ENCODE measurements at regions not wholly inside any gene's neighbourhood (a gene's known extent, or its start where the extent isn't known, plus 50 kb on each side); places are given as distances from the start of the nearest gene placed in this dataset.

DNA sequence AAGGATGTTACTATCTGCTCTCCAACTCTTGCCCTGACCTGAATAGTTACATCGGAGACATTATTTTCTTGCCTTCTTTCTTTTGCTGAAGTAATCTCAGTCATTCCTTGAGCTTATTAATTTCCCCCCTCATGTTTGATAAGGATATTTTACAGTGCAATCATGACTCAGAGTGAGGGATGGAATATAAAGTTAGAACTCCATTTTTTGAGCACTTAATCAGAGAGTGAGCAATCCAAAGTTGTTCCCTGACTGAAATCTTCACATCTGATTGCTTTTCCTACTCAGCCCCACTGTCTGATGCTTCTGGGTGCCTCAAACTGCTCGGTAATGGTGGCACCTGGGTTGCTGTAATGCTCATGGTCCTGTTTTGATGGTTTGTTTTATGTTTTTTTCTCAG, 142.7 kb upstream of the SEL1L start:
- Histone ChIP-seq H3K9ac (ENCODE audit: low read depth, low read length) (no peak overlapping the region), H3K27me3 (ENCODE audit: insufficient read depth, low read length, poor library complexity) (peaks cover 6% of the 10 kb centered on the region), H3K9me3 (ENCODE audit: insufficient read depth, low read length, severe bottlenecking) (no peaks in the 10 kb centered on the region), H3K4me1 (ENCODE audit: insufficient read depth, low read length) (no peaks in the 10 kb centered on the region), H3K4me3 (ENCODE audit: low read depth in 1 of 2, low read length in 2 of 2) (no peak overlapping the region), H3K36me3 (ENCODE audit: insufficient read depth, low read length) (no peaks in the 10 kb centered on the region), H3K27ac (ENCODE audit: low read length) (no peak overlapping the region), H3K79me2 (ENCODE audit: insufficient read depth, low read length) (no peaks in the 10 kb centered on the region), H4K20me1 (ENCODE audit: insufficient read depth, low read length) (no peaks in the 10 kb centered on the region), H3K4me2 (ENCODE audit: insufficient read depth, low read length) (no peak overlapping the region), H2AFZ (ENCODE audit: low read depth, low read length) (no peak overlapping the region)
- DNase-seq = no peak
- TF ChIP-seq, protein P1, sequence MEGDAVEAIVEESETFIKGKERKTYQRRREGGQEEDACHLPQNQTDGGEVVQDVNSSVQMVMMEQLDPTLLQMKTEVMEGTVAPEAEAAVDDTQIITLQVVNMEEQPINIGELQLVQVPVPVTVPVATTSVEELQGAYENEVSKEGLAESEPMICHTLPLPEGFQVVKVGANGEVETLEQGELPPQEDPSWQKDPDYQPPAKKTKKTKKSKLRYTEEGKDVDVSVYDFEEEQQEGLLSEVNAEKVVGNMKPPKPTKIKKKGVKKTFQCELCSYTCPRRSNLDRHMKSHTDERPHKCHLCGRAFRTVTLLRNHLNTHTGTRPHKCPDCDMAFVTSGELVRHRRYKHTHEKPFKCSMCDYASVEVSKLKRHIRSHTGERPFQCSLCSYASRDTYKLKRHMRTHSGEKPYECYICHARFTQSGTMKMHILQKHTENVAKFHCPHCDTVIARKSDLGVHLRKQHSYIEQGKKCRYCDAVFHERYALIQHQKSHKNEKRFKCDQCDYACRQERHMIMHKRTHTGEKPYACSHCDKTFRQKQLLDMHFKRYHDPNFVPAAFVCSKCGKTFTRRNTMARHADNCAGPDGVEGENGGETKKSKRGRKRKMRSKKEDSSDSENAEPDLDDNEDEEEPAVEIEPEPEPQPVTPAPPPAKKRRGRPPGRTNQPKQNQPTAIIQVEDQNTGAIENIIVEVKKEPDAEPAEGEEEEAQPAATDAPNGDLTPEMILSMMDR (IDR thresholded peaks at IDR 0.05; ENCODE audit: borderline replicate concordance, extremely low read depth, low read length, poor library complexity, severe bottlenecking) = no peak
- TF ChIP-seq EZH2 (IDR thresholded peaks at IDR 0.05; ENCODE audit: borderline replicate concordance, low read depth, low read length, severe bottlenecking) = no peak
- ATAC-seq (ENCODE audit: insufficient read depth, low read depth) = no peak

DNA sequence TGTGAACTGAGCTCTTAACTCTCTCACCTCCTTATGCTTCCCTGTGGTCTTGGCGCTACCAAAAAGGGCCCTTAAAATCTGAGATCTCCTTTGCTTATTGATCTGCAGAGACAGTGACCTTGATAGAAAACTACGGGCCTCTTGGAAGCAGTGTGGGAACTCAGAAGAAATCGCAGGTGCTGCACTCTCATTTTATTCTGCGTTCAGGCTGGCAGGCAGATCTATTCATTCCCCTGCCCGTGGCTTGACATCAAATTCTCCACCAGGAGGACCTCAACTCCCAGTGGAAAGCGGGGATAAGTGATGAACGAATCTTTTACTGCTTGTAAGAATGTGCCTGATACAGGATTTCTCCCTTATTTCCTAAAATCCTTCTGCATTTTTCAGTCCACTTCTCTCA, 143.2 kb upstream of the SEL1L start:
- Histone ChIP-seq H3K9ac (ENCODE audit: low read depth, low read length) (no peak overlapping the region), H3K9me3 (ENCODE audit: insufficient read depth, low read length, severe bottlenecking) (no peaks in the 10 kb centered on the region), H2AFZ (ENCODE audit: low read depth, low read length) (no peak overlapping the region), H3K27ac (ENCODE audit: low read length) (no peak overlapping the region), H3K4me3 (ENCODE audit: low read depth in 1 of 2, low read length in 2 of 2) (no peak overlapping the region), H3K36me3 (ENCODE audit: insufficient read depth, low read length) (no peaks in the 10 kb centered on the region), H3K4me1 (ENCODE audit: insufficient read depth, low read length) (no peaks in the 10 kb centered on the region), H3K27me3 (ENCODE audit: insufficient read depth, low read length, poor library complexity) (peaks cover 6% of the 10 kb centered on the region), H3K79me2 (ENCODE audit: insufficient read depth, low read length) (no peaks in the 10 kb centered on the region), H3K4me2 (ENCODE audit: insufficient read depth, low read length) (no peak overlapping the region), H4K20me1 (ENCODE audit: insufficient read depth, low read length) (no peaks in the 10 kb centered on the region)
- DNase-seq (no peak), ATAC-seq (ENCODE audit: insufficient read depth, low read depth) (no peak)
- TF ChIP-seq, protein P1 (IDR thresholded peaks at IDR 0.05; ENCODE audit: borderline replicate concordance, extremely low read depth, low read length, poor library complexity, severe bottlenecking) = no peak
- TF ChIP-seq EZH2 (IDR thresholded peaks at IDR 0.05; ENCODE audit: borderline replicate concordance, low read depth, low read length, severe bottlenecking) = no peak

DNA sequence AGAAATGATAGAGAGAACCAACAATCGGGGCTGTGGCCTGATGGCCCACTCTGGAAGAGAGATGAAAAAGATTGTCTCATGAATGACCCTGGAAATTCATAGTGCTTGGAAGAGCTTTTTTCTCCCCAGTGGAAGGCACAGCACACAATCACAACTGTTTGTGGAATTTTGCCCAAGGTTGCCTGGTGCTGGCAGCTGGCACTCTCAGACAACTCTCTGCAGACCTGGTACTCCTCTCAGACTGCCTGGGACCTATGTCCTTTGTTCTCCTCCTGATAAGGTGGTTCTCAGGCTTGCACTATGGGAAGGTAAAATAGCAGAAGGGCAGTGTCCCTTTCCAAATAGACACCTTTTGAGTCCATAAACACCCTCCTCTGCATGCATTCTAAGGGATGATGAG, 144.1 kb upstream of the SEL1L start:
- H4K20me1 ChIP-seq (ENCODE audit: insufficient read depth, low read length) = no peaks in the 10 kb centered on the region
- no peak overlapping the region for H3K4me2 ChIP-seq (ENCODE audit: insufficient read depth, low read length)
- no peaks in the 10 kb centered on the region for H3K36me3 ChIP-seq (ENCODE audit: insufficient read depth, low read length)
- H3K9ac ChIP-seq (ENCODE audit: low read depth, low read length) = no peak overlapping the region
- ATAC-seq (ENCODE audit: insufficient read depth, low read depth) = no peak
- no peak for TF ChIP-seq EZH2 (IDR thresholded peaks at IDR 0.05; ENCODE audit: borderline replicate concordance, low read depth, low read length, severe bottlenecking)
- TF ChIP-seq, protein P1 (IDR thresholded peaks at IDR 0.05; ENCODE audit: borderline replicate concordance, extremely low read depth, low read length, poor library complexity, severe bottlenecking) = no peak
- no peaks in the 10 kb centered on the region for H3K9me3 ChIP-seq (ENCODE audit: insufficient read depth, low read length, severe bottlenecking)
- no peak for DNase-seq
- H3K79me2 ChIP-seq (ENCODE audit: insufficient read depth, low read length) = no peaks in the 10 kb centered on the region
- H2AFZ ChIP-seq (ENCODE audit: low read depth, low read length) = no peak overlapping the region
- H3K27me3 ChIP-seq (ENCODE audit: insufficient read depth, low read length, poor library complexity) = peaks cover 6% of the 10 kb centered on the region
- H3K4me3 ChIP-seq (ENCODE audit: low read depth in 1 of 2, low read length in 2 of 2) = no peak overlapping the region
- H3K4me1 ChIP-seq (ENCODE audit: insufficient read depth, low read length) = no peaks in the 10 kb centered on the region
- H3K27ac ChIP-seq (ENCODE audit: low read length) = no peak overlapping the region

DNA sequence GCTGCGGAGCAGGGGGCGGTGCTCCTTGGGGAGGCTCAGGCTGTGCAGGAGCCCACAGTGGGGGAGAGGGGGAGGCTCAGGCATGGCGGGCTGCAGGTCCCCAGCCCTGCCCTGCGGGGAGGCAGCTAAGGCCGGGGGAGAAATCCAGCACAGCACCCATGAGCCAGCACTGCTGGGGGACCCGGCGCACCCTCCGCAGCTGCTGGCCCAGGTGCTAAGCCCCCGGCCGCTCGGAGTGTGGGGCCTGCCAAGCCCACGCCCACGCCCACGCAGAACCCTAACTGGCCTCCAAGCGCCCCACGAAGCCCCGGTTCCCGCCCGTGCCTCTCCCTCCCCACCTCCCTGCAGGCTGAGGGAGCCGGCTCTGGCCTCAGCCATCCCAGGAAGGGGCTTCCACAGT, 145.6 kb upstream of the SEL1L start:
- Histone ChIP-seq H3K9me3 (ENCODE audit: insufficient read depth, low read length, severe bottlenecking) (no peaks in the 10 kb centered on the region), H3K27me3 (ENCODE audit: insufficient read depth, low read length, poor library complexity) (peaks cover 4% of the 10 kb centered on the region), H3K9ac (ENCODE audit: low read depth, low read length) (no peak overlapping the region), H3K79me2 (ENCODE audit: insufficient read depth, low read length) (no peaks in the 10 kb centered on the region), H2AFZ (ENCODE audit: low read depth, low read length) (no peak overlapping the region), H3K36me3 (ENCODE audit: insufficient read depth, low read length) (no peaks in the 10 kb centered on the region), H3K4me1 (ENCODE audit: insufficient read depth, low read length) (no peaks in the 10 kb centered on the region), H3K4me3 (ENCODE audit: low read depth in 1 of 2, low read length in 2 of 2) (no peak overlapping the region), H4K20me1 (ENCODE audit: insufficient read depth, low read length) (no peaks in the 10 kb centered on the region), H3K27ac (ENCODE audit: low read length) (no peak overlapping the region), H3K4me2 (ENCODE audit: insufficient read depth, low read length) (no peak overlapping the region)
- TF ChIP-seq, protein P1 (IDR thresholded peaks at IDR 0.05; ENCODE audit: borderline replicate concordance, extremely low read depth, low read length, poor library complexity, severe bottlenecking) = no peak
- TF ChIP-seq EZH2 (IDR thresholded peaks at IDR 0.05; ENCODE audit: borderline replicate concordance, low read depth, low read length, severe bottlenecking) = no peak
- ATAC-seq (ENCODE audit: insufficient read depth, low read depth) (no peak), DNase-seq (no peak)

All from DND-41 (cell line).